ENCODE measurements at regions not wholly inside any gene's neighbourhood (a gene's known extent, or its start where the extent isn't known, plus 50 kb on each side); places are given as distances from the start of the nearest gene placed in this dataset.

DNA sequence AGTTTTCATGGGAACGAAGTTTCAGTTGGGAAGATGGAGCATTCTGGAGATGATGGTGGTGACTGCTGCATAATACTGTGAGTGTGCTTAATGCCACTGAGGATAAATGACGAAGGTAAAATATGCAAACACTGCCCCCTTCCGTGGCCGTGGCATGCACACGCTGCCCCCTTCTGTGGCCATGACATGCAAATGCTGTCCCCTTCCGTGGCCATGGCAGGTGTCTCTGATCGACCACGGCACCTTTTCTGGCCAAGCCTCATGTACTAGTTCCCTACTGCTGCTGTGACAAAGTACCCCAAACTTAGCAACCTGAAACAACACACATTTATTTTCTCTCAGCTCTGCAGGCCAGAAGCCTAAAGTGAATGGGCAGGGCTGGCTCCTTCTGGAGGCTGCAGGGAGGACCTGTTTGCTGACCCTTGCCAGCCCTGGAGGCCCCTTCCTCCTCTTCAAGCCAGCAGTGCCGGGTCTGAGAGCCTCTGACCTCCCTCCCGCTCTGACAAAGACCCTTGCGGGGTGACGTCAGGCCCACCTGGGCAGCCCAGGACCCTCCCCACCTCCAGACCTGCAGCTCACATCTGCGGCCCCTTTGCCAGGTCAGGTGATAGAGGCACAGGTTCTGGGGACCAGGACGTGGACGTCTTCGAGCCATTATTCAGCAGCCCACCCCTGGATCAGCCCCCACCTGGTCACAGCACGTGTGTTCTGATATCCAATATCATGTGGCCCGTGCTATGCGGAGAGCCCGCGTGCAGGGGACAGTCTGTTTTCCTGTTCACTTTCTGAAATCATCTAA, 82.0 kb downstream of the MICALL2 start:
- H3K9me3 ChIP-seq: no peaks in the 10 kb centered on the region
- H3K36me3 ChIP-seq: no peaks in the 10 kb centered on the region
- in situ Hi-C loops (cut with MboI; ENCODE audit: low pct_ligation_motif_present in 1 of 4, low pct_unique_long_range_greater_than_20kb in 1 of 4, low sequenced_read_pairs in 3 of 4) (no loop called here), intact Hi-C loops (cut with DNase I; ENCODE audit: low total_unique reads) (no loop called here)
- TF ChIP-seq POLR2AphosphoS5 (IDR thresholded peaks at IDR 0.05) (no peak), EP300 (IDR thresholded peaks at IDR 0.05; ENCODE audit: low read depth) (no peak), POLR2A (IDR thresholded peaks at IDR 0.05) (no peak)
- TF ChIP-seq, protein P1, sequence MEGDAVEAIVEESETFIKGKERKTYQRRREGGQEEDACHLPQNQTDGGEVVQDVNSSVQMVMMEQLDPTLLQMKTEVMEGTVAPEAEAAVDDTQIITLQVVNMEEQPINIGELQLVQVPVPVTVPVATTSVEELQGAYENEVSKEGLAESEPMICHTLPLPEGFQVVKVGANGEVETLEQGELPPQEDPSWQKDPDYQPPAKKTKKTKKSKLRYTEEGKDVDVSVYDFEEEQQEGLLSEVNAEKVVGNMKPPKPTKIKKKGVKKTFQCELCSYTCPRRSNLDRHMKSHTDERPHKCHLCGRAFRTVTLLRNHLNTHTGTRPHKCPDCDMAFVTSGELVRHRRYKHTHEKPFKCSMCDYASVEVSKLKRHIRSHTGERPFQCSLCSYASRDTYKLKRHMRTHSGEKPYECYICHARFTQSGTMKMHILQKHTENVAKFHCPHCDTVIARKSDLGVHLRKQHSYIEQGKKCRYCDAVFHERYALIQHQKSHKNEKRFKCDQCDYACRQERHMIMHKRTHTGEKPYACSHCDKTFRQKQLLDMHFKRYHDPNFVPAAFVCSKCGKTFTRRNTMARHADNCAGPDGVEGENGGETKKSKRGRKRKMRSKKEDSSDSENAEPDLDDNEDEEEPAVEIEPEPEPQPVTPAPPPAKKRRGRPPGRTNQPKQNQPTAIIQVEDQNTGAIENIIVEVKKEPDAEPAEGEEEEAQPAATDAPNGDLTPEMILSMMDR (IDR thresholded peaks at IDR 0.05): no peak
- no peak for DNase-seq
- 71 to 88% methylated on average over 6 to 21 of the region's 21 CpGs for WGBS, 2 donors (ENCODE audit: low coverage in 1 of 2)
- H3K27ac ChIP-seq: no peak overlapping the region
- H3K4me3 ChIP-seq: no peak overlapping the region
- H3K4me1 ChIP-seq: no peaks in the 10 kb centered on the region
- H3K27me3 ChIP-seq: peaks cover 82% of the 10 kb centered on the region

DNA sequence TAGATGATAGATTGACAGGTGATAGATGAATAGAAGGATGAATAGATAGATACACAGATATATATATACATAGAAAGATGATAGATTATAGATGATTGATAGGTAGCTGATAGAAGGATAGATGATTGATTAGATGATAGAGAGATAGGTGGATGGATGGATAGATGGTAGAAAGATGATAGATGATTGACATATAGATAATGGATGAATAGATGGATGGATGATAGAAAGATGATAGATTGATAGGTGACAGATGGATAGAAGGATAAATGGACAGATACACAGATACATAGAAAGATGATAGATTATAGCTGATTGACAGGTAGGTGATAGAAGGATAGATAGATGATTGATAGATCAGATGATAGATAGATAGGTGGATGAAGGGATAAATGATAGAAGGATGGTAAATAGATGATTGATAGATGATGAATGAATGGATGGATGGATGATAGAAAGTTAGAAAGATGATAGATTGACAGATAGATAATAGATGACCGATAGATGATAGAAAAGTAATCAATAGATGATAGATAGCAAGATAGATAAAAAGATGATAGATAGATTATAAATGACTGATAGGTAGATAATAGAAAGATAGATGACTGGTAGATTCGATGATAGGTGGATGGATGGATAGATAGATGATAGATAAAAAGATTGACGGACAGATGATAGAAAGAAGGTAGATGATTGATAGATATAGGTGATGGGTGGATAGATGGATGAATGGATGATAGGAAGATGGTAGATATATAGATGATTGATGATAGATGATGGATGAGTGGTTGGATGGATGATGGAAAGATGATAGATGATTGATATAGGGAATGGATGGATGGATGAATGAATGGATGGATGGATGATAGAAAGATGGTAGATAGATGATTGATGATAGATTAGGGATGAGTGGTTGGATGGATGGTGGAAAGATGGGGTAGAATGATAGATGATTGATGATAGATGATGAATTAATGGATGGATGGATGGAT, 80.4 kb downstream of the MICALL2 start:
- in situ Hi-C loops (cut with MboI; ENCODE audit: low pct_ligation_motif_present in 1 of 4, low pct_unique_long_range_greater_than_20kb in 1 of 4, low sequenced_read_pairs in 3 of 4) (no loop called here), intact Hi-C loops (cut with DNase I; ENCODE audit: low total_unique reads) (no loop called here)
- Histone ChIP-seq H3K36me3 (no peaks in the 10 kb centered on the region), H3K4me3 (no peak overlapping the region), H3K27ac (no peak overlapping the region), H3K27me3 (peaks cover 77% of the 10 kb centered on the region), H3K9me3 (no peaks in the 10 kb centered on the region), H3K4me1 (no peaks in the 10 kb centered on the region)
- TF ChIP-seq, protein P1 (IDR thresholded peaks at IDR 0.05): no peak
- no peak for TF ChIP-seq POLR2AphosphoS5 (IDR thresholded peaks at IDR 0.05)
- TF ChIP-seq POLR2A (IDR thresholded peaks at IDR 0.05): no peak
- no peak for TF ChIP-seq EP300 (IDR thresholded peaks at IDR 0.05; ENCODE audit: low read depth)
- 89 to 90% methylated on average over 3 of the region's 3 CpGs for WGBS, 2 donors (ENCODE audit: low coverage in 1 of 2)
- no peak for DNase-seq

- in situ Hi-C loops (cut with MboI; ENCODE audit: low pct_ligation_motif_present in 1 of 4, low pct_unique_long_range_greater_than_20kb in 1 of 4, low sequenced_read_pairs in 3 of 4) (no loop called here), intact Hi-C loops (cut with DNase I; ENCODE audit: low total_unique reads) (no loop called here)
- no peaks in the 10 kb centered on the region for H3K4me1 ChIP-seq
- TF ChIP-seq, protein P1 (IDR thresholded peaks at IDR 0.05): no peak
- no peak for TF ChIP-seq POLR2A (IDR thresholded peaks at IDR 0.05)
- no peak for TF ChIP-seq EP300 (IDR thresholded peaks at IDR 0.05; ENCODE audit: low read depth)
- no peak for TF ChIP-seq POLR2AphosphoS5 (IDR thresholded peaks at IDR 0.05)
- 81 to 84% methylated on average over 4 to 15 of the region's 15 CpGs for WGBS, 2 donors (ENCODE audit: low coverage in 1 of 2)
- no peak overlapping the region for H3K4me3 ChIP-seq
- H3K9me3 ChIP-seq: no peaks in the 10 kb centered on the region
- no peak for DNase-seq
- H3K27me3 ChIP-seq: peaks cover 80% of the 10 kb centered on the region
- no peak overlapping the region for H3K27ac ChIP-seq
- no peaks in the 10 kb centered on the region for H3K36me3 ChIP-seq
Measured at GRCh38 chr7:1380231-1380815, 78.9 kb downstream of the MICALL2 start.
